NCI-H526 (cell line): ENCODE measurements at regions not wholly inside any gene's neighbourhood (a gene's known extent, or its start where the extent isn't known, plus 50 kb on each side); places are given as distances from the start of the nearest gene placed in this dataset.

Experiments
- DNase-seq, 2 experiments: peaks; one replicate each; lab custom pipeline; 2025; lab: John Stamatoyannopoulos, UW

GRCh38 chr4:97235521-97235920, 907.8 kb downstream of the STPG2 start:
- no peak for DNase-seq

DNA sequence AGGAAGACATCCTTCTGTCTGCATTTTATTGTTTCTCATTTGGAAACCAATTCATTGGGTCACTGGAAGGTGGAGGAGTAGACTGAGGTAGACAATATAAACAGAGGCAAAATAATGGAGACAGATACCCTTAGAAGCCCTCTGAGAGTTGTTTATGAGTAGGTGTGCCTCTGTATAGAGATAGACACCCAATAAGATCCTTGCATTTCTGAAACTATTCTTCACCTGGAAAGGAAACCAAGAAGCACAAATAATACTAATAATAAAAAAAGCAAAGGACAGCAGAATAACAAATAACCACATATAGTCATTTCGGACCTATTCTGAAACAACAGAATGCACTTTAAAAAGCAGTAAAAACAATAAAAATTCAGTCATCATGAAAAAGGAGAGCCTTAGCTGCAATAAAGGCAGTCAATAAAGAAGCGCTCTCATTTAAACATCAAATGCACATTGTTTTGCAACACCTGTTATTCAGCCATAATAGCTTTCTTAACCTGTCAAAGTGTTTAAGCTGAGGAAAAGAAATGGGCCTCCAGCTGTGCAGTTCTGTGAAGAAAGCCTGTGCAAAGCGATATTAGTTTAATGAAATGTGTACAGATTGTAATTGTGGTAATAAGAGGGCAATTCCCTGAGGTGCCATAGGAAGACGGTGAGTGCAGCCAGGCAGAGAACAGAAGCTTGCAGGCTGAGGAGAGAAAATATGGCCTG, 904.2 kb downstream of the STPG2 start:
- peak in 1 of 2 experiments; percentile 6 for DNase-seq

DNA sequence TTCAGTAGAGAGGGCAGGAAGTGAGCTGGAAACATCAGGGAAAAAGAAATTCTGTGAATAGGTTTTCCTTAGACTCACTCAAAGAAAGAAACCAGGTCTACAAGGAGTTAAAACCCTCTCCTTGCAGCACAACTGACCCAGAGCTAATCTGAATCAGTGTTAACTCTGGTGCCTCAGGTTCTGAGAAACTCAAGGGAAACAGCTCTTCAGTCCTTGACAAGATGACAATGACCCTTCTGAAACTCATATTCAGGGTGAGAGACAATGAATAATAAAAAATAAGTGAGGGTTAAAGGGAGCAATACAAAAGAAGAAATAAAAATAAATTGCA, 903.6 kb downstream of the STPG2 start:
- DNase-seq: no peak

DNA sequence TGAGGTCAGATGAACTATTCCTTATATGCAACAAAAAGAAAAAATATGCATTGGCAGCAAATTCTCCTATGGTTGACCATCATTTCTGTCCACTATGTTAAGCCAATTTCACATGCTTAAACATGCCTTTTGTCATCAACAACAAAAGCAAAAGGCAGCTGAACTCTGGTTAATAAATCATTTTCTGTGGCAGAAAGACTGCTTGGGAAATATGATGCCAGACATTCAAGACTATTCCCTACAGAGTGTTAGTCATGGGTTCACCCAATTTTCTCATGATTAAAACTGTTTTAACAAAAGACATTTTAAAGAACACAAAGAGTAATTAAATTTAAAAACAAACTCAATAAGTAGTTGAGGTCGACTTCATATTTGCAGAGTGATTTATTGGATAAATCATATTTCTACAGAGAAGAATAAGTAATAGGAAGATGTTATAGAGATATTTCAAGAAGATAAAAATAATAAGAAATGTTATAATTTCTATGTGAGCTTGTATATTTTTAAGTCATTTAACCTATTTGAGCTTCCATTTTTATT, 890.6 kb downstream of the STPG2 start:
- no peak for DNase-seq

DNA sequence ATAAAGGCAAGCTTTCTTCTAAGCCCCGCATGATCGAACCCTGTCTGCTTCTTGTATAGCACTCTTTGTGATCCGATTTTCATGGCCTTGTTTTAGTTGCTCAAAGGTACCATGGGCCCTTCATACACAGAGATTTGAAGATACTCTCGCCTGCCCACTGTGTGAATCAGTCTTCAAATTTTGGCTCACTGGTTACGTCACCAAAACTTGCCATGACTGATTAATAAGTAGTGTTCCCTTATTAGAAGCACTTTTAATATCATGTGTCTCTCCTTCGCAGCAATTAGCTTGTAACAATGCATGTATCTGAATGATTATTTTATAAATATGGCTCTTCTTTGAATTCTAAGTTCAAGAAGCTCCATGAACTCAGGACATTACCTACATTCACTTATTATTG, 880.5 kb downstream of the STPG2 start:
- DNase-seq: no peak

DNA sequence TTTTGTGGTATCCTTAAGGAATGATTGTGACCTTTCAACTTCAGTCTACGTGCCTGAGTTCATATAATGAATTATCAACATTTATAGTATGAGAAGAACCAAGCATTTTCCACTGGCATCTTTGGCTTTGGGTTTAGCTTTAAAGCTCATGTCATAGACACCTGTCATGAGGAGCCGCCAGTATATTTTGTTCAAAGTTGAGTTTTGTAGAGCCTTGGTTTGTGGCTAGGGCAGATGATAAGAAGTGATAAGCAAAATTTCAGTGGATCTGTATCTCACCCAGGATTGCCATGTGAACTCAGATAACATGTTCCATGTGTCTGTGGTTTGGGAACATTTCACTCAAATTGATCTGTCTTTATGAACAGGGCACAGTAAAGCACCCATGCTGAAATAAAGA, 873.2 kb downstream of the STPG2 start:
- no peak for DNase-seq

GRCh38 chr4:97279391-97279790, 863.9 kb downstream of the STPG2 start:
- DNase-seq: no peak

- no peak for DNase-seq
Measured at GRCh38 chr4:97300561-97300960, 842.7 kb downstream of the STPG2 start.

DNA sequence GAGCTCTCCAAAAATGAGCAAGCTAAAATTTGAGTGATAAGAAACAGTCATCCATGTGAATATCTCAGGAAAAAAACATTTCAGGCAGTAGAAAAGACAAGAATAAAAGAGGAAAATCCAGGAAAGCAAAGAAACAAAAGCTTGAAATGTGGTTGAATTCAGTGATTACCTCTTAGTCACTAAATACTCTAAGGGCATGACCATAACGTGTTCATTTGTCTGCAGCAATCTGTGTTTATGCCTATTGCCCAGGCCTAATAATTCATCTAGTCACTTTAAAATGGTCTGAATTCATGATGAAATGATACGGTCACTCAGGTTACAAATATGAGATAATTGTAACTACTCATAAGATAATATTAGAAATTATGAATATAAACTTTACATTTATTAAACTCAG, 837.9 kb downstream of the STPG2 start:
- no peak for DNase-seq

DNA sequence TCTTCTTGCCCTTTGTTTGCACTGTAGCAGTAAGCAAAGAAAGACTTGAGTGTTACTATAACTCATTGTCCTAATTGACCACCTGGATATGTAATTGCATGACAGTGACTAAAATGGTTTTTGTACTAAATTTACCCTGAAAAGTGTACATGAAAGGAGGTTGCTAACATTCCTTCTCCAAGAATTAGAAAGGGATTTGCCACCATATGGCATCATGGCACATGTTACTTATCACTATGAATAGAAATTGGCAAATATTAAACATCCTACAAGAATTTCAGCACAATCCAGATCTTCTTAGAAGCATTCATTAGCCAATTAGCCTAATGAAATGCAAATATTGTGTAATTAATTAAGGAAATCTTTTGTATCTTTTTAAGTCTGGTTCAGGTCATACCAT, 834.2 kb downstream of the STPG2 start:
- DNase-seq: no peak

GRCh38 chr4:97317201-97317600, 826.1 kb downstream of the STPG2 start:
- no peak for DNase-seq

- no peak for DNase-seq
Measured at GRCh38 chr4:97317671-97318070, 825.6 kb downstream of the STPG2 start.

DNA sequence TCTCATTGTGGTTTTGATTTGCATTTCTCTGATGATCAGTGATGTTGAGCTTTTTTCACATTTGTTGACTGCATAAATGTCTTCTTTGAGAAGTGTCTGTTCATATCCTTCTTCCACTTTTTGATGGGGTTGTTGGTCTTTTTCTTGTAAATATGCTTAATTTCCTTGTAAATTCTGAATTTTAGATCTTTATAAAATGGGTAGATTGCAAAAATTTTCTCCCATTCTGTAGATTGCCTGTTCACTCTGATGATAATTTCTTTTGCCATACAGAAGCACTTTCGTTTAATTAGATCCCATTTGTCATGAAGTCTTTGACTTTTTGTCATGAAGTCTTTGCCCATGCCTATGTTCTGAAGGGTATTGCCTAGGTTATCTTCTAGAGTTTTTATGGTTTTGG, 817.5 kb downstream of the STPG2 start:
- DNase-seq: peak in 1 of 2 experiments; percentile 19

- DNase-seq: no peak
Measured at GRCh38 chr4:97330917-97331316, 812.4 kb downstream of the STPG2 start.

DNA sequence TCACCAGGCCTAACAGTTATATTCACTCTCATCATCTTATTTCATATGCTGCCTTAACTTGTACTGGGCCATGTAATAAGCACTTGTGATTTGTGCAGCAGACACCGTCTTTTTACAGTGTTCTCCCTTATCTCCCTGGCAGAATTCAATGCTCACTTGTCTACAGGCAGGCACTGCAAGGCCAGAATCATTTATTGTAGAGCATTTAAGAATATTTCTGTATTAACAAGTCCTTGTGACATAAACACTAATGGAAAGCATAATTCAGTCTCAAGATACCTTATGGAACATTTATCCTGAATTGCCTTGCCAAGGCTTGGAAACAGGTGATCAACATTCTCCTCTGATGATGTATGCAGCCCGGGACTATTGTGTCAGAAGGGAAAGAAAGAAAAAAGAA, 808.9 kb downstream of the STPG2 start:
- no peak for DNase-seq

DNA sequence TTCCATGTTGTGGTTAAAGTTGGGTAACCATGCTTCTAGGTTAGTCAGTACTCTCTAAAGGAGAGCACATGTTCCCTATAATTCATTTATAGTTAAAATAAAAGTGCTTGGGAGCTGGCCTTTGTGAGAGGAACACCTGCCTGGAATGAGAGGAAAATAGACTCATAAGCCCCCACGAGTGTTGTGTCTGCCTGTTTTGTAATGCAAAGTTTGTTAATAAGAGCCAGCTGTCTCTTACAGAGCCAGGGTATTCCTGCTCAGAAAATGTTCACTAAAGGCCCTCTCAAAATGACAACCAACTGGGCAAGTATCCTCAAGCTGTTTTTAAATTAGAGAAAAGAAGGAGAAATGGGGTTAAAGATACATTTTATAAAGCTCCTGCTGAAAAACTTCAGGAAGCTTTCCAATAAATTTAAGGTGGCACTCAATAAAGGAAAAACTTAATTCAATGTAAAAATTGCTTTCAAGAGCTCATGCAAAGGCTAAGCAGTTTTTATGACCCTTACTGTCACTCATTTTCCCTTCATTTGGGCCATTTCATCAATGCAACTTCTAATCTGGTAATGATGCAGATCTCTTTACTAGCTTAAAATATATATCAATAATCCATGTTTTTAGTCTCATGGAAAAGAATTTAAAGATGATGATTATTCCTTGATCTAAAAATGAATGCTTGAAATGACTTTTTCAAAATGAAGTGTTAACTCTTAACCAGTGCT, 793.6 kb downstream of the STPG2 start:
- peak; percentile 78 to 87 for DNase-seq

GRCh38 chr4:97353876-97354275, 789.4 kb downstream of the STPG2 start:
- no peak for DNase-seq

DNA sequence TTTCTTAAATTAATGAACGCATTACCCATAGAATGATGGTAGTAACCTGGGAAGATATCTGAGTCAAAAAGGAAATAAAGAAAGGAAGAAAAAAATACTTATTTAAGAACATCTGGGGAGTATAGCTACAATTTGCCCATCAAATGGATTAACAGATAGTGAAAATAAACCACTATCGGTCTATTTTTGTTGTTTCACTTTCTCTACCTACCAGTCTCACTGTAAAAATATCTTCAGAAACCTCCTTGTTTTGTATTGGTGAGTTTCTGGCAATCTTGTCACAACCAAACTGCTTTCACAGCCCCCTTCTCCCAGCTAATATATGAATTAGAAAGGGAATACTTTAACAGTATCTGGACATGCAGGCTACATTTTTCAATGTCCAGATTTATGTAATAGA, 783.5 kb downstream of the STPG2 start:
- DNase-seq: no peak

- DNase-seq: no peak
Measured at GRCh38 chr4:97360733-97361132, 782.5 kb downstream of the STPG2 start.

DNA sequence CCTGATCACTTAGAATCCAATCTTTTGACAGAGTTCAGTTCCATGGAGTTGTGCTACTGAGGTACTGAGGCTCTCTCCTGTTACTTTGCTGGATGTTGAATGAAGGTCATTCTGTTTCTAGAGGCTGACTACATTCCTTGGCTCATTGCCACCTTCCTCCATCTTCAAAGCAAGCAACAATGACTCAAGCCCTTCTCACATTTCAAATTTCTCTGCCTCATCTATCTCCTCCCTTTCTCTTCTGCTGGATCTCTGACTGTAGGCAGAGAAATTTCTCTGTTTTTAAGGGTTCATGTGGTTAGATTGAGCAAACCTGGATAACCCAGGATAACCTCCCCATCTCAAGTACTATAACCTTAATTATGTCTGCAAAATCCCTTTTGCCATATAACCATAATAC, 775.4 kb downstream of the STPG2 start:
- DNase-seq: no peak

- no peak for DNase-seq
Measured at GRCh38 chr4:97370568-97370967, 772.7 kb downstream of the STPG2 start.

DNA sequence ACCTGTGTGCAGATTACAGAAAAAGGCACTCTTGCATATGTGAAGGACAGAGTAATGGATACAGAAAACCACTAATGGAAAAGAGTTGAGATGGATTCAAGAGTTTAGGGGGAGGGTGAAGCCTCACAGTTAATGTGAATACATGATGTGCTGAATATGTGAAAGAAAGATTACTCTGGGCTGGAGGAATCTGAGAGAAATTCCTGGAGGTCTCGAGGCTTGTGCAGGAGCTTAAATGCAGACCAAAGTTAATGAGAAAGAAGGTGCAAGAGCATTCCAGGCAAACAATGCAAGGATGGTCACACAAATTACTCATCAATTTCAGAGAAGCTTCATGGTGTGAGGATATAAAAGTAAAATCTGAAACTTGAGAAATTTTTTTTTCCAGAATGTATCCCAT, 768.8 kb downstream of the STPG2 start:
- no peak for DNase-seq

DNA sequence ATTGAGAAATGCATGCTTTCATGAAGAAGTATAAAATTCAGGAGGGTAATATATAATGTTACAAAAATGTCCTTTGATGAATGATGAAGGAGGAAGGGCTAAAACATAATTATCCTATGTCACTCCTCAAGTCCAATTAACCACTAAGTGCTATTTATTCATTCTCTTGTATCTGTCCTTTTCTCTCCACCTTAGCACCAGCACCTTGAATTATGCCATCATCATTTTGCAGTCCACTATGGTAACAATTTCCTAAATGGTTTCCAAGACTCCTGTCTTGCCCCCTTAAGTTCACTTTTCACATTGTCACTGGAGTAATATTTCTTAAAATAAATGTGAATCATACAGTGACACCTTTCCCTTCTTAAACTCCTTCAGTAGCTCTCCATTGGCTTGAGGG, 756.3 kb downstream of the STPG2 start:
- no peak for DNase-seq

DNA sequence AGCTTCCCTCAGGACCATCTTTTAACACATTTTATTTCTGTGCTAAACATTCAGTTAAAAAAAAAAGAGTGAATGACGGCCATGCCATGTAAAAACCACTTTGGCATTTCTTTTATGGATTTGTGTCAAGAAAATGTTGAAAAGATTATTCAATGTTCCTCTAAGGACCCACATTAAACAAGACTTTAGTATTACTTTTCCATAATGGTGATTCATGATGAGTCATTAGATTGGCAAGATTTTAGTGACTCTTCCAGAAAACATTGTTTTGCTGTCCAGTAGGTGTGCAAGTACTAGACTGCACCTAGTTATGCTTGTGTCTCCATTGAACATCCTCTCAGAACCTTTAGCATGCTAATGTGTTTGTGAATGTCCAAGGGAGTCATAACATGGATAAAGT, 748.6 kb downstream of the STPG2 start:
- DNase-seq: no peak
